ENCODE measurements at regions not wholly inside any gene's neighbourhood (a gene's known extent, or its start where the extent isn't known, plus 50 kb on each side); places are given as distances from the start of the nearest gene placed in this dataset.

DNA sequence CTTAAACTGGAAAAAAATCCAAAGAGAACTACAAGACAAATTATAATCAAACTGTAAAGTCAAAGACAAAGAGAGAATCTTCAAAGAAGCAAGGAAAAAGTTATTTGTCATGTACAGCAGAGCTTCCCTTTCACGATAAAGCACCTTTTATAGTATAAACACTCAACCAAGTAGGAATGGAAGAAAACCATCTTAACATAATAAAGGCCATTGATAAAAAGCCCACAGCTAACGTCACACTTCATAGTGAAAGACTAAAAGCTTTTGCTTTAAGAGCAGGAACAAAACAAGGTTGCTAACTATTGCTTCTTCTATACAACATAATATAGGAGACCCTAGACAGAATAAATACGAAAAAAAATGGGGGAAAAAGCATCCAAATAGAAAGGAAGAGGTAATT lies 595.7 kb upstream of the POU3F4 start (continued):
- TF ChIP-seq, protein P1, sequence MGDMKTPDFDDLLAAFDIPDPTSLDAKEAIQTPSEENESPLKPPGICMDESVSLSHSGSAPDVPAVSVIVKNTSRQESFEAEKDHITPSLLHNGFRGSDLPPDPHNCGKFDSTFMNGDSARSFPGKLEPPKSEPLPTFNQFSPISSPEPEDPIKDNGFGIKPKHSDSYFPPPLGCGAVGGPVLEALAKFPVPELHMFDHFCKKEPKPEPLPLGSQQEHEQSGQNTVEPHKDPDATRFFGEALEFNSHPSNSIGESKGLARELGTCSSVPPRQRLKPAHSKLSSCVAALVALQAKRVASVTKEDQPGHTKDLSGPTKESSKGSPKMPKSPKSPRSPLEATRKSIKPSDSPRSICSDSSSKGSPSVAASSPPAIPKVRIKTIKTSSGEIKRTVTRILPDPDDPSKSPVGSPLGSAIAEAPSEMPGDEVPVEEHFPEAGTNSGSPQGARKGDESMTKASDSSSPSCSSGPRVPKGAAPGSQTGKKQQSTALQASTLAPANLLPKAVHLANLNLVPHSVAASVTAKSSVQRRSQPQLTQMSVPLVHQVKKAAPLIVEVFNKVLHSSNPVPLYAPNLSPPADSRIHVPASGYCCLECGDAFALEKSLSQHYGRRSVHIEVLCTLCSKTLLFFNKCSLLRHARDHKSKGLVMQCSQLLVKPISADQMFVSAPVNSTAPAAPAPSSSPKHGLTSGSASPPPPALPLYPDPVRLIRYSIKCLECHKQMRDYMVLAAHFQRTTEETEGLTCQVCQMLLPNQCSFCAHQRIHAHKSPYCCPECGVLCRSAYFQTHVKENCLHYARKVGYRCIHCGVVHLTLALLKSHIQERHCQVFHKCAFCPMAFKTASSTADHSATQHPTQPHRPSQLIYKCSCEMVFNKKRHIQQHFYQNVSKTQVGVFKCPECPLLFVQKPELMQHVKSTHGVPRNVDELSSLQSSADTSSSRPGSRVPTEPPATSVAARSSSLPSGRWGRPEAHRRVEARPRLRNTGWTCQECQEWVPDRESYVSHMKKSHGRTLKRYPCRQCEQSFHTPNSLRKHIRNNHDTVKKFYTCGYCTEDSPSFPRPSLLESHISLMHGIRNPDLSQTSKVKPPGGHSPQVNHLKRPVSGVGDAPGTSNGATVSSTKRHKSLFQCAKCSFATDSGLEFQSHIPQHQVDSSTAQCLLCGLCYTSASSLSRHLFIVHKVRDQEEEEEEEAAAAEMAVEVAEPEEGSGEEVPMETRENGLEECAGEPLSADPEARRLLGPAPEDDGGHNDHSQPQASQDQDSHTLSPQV (IDR thresholded peaks at IDR 0.05) = no peak

DNA sequence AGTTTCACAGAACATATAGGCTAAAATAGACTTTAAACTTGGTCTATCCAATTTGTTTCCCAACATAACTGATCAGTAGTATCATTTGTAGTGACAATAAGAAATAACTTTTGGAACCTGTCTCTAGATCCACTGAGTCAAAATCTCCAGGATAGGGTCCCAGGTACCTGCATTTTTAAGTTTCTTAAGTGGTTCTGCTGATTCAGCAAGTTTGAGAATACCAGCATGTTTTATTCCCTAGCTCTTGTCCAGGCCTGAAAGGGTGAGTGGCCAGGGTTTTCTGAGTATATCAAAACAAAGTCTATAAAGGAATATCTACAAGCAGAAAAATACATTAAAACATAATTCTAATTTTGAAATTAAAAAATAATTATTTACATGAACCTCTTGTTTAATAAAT lies 573.1 kb upstream of the POU3F4 start:
- Histone ChIP-seq H3K27me3 (replicated peaks in 1 of 2; ENCODE audit: control insufficient read depth in 2 of 2, insufficient read depth in 2 of 2, low read length in 1 of 2) (no peaks in the 10 kb centered on the region), H3K79me2 (ENCODE audit: control insufficient read depth, insufficient read depth, low read length) (no peaks in the 10 kb centered on the region), H2AFZ (ENCODE audit: control insufficient read depth, low read depth, low read length) (no peak overlapping the region), H3K9ac (ENCODE audit: control insufficient read depth, insufficient read depth, low read length) (no peak overlapping the region), H3K4me2 (ENCODE audit: control insufficient read depth, insufficient read depth) (no peak overlapping the region), H3K4me3 (no peak overlapping the region), H3K27ac (ENCODE audit: control insufficient read depth, insufficient read depth) (no peak overlapping the region), H3K36me3 (ENCODE audit: control insufficient read depth in 2 of 2, insufficient read depth in 2 of 2, low read length in 1 of 2) (no peaks in the 10 kb centered on the region), H3K4me1 (ENCODE audit: control insufficient read depth, insufficient read depth, low read length) (no peaks in the 10 kb centered on the region), H3K9me3 (replicated peaks; ENCODE audit: control insufficient read depth, insufficient read depth, low read length) (no peaks in the 10 kb centered on the region), H4K20me1 (ENCODE audit: control insufficient read depth, insufficient read depth) (no peaks in the 10 kb centered on the region)
- no TSS peak for BruUV-seq (replicated peaks)
- ChIA-PET CTCF (interaction anchor here (1.1 kb wide), 1 partner anchor 9 kb away, joined by 3 read pairs; no protein-coding TSS in a partner anchor), RAD21 (ENCODE audit: unreplicated experiment) (no interaction called here), SMC1A (ENCODE audit: uncharacterized antibody, unreplicated experiment) (interaction anchor here (0.6 kb wide), 1 partner anchor 729 kb away, joined by 3 read pairs; no protein-coding TSS in a partner anchor), POLR2A (no interaction called here)
- in situ Hi-C loops (cut with MboI) = no loop called here
- DNase-seq (ENCODE audit: low read depth, low spot score) = no peak
- no peak for TF ChIP-seq CHD4 (IDR thresholded peaks at IDR 0.05)
- TF ChIP-seq, protein P2, sequence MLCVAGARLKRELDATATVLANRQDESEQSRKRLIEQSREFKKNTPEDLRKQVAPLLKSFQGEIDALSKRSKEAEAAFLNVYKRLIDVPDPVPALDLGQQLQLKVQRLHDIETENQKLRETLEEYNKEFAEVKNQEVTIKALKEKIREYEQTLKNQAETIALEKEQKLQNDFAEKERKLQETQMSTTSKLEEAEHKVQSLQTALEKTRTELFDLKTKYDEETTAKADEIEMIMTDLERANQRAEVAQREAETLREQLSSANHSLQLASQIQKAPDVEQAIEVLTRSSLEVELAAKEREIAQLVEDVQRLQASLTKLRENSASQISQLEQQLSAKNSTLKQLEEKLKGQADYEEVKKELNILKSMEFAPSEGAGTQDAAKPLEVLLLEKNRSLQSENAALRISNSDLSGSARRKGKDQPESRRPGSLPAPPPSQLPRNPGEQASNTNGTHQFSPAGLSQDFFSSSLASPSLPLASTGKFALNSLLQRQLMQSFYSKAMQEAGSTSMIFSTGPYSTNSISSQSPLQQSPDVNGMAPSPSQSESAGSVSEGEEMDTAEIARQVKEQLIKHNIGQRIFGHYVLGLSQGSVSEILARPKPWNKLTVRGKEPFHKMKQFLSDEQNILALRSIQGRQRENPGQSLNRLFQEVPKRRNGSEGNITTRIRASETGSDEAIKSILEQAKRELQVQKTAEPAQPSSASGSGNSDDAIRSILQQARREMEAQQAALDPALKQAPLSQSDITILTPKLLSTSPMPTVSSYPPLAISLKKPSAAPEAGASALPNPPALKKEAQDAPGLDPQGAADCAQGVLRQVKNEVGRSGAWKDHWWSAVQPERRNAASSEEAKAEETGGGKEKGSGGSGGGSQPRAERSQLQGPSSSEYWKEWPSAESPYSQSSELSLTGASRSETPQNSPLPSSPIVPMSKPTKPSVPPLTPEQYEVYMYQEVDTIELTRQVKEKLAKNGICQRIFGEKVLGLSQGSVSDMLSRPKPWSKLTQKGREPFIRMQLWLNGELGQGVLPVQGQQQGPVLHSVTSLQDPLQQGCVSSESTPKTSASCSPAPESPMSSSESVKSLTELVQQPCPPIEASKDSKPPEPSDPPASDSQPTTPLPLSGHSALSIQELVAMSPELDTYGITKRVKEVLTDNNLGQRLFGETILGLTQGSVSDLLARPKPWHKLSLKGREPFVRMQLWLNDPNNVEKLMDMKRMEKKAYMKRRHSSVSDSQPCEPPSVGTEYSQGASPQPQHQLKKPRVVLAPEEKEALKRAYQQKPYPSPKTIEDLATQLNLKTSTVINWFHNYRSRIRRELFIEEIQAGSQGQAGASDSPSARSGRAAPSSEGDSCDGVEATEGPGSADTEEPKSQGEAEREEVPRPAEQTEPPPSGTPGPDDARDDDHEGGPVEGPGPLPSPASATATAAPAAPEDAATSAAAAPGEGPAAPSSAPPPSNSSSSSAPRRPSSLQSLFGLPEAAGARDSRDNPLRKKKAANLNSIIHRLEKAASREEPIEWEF (IDR thresholded peaks at IDR 0.05; ENCODE audit: insufficient replicate concordance, low read depth, low read length) = no peak
- TF ChIP-seq, protein P3, sequence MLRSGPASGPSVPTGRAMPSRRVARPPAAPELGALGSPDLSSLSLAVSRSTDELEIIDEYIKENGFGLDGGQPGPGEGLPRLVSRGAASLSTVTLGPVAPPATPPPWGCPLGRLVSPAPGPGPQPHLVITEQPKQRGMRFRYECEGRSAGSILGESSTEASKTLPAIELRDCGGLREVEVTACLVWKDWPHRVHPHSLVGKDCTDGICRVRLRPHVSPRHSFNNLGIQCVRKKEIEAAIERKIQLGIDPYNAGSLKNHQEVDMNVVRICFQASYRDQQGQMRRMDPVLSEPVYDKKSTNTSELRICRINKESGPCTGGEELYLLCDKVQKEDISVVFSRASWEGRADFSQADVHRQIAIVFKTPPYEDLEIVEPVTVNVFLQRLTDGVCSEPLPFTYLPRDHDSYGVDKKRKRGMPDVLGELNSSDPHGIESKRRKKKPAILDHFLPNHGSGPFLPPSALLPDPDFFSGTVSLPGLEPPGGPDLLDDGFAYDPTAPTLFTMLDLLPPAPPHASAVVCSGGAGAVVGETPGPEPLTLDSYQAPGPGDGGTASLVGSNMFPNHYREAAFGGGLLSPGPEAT (IDR thresholded peaks at IDR 0.05; ENCODE audit: low read depth) = no peak
- no peak for FAIRE-seq
- no peak for ATAC-seq
- intact Hi-C loops (cut with micrococcal nuclease; ENCODE audit: unreplicated experiment) = no loop called here
